HG02840 (cell line): ENCODE measurements at regions not wholly inside any gene's neighbourhood (a gene's known extent, or its start where the extent isn't known, plus 50 kb on each side); places are given as distances from the start of the nearest gene placed in this dataset.
"Not testable (repeated sequence)": the region's sequence is repeated elsewhere in the genome, so short reads cannot be mapped to it uniquely, and the experiment has no call there.

Experiments
- ATAC-seq: cut with Tn5 transposase; IDR thresholded peaks from one replicate; pipeline ENCODE4 v1.9.1; 2021; ENCODE audit warnings: mild to moderate bottlenecking, moderate library complexity, moderate number of reproducible peaks; ENCODE audit not compliant: unreplicated experiment, low FRiP score

DNA sequence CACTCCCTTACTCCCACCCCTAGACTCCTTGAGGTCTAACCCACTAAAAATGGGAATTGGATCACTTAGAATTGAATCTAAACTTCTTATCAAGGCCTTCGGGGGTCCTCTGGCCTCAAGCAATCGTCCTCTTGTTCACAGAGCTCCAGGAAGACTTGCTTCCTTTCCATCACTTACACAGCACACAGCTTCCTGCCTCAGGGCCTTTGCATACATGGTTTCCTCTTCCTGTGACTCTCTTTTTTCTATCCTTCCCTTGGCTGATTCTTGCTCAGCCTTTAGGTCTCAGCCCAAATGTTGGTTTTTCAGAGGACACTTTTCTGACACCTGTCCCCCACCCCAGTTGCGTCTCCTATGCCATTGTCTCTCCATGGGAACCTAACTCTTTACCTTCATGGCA is 50.0 kb upstream of the ALDH1B1 start:
- no peak for ATAC-seq

DNA sequence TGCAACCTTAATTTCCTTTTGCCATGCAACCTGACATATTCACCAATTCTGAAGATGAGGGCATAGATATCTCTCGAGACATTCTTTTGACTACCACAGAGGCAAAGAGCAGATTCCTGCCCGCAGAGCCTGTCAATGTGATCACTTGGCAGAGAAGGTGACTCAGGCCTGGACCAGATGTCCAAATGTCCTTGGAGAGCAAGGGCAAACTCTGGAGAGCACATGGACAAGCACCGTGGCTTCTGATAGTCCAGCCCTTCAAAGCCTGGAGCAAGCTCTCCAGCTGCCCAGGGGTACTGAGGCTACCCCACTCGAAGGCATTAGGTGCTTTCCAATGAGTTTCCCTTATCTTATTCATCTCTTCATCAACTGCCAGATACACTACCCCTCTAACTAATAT is 50.4 kb upstream of the ALDH1B1 start:
- no peak for ATAC-seq

DNA sequence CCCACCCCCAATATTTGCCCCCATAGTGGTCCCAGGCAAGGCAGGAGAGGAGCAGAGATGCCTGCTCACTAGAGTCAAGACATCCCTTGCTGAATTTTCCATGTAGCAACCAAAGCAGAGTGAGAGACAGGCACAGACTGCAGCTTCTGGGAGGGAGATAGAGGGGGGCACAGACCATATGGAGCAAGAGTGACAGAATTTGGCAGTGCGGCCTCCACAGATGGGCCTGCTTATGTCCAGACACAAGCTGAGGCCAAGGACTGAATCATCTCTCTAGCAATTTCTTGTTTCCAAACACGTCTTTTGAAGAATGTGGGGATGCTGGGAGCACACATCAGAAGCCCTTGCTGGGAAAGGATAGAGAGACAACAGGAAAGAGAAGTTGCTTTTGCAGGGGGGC is 53.0 kb upstream of the ALDH1B1 start:
- no peak for ATAC-seq

DNA sequence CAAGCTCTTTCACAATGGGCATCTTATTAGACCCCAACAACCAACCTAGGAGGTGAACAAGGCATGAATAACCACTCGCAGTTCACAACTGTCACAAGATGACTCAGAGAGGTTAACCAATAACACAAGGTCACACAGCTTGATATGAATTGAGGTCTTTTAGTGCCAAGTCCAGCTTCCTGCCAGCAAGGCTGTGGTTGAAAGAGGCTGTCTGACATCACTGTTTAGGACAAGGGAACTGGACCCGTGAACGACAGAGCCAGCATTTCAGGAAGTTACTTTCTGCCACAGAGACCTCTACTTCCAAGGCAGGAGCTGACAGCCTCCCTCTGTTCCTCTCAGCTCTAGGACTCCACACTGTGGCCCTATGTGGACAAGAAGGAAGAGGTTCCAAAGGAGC is 53.4 kb upstream of the ALDH1B1 start:
- no peak for ATAC-seq

DNA sequence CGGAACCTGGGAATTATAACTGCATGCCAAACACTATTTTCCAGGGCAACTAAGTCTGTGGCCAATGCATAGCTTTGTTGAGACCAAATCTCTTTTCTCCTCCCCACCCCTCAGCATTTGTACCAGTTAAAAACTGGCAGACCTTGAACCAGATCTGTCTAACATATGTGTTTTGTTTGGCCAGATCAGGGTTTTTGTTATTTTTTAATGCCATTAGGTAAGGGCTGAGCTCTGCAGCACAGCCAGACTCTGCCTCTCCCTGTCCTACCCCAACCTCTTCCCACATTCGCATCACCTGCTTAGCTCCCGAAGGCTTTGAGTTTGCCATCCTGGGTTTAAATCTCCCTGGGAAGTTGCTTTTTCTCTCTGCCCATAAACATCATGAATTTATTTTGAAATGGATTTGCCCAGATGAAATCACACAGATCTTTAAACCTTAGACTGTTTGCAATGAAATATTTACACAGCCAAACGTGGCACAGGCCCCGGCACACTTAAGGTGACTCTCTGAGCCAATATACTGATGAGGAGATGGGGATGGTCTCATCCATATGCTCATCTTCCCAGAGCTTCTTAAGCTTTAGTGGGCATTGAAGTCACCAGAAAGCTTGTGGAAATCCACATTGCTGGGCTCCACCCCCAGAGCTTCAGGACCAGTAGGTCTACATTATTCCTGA is 54.0 kb upstream of the ALDH1B1 start:
- no peak for ATAC-seq

- ATAC-seq = no peak
These were observed 54.7 kb upstream of the ALDH1B1 start for GRCh38 chr9:38337706-38338264.

- ATAC-seq = no peak
These were observed 55.3 kb upstream of the ALDH1B1 start for GRCh38 chr9:38337181-38337580.

DNA sequence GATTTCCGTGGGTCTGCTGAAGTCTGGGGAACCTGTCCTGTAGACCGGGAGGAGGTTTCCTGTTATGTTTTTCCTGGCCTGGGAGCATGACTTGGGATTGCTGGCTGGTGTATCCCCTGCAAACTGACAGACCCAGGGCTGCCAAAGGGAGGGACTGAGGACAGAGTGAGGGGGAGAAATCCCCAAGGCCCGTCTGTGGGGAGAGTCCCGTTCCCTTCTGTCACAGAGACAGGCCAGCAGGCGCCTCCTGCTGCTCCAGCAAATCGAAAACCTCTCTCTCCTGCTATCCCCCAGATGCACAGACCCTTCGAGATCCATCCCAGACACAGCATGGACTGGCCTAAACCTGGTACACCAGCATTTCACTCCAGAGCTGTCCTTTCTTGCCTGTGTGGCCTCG is 56.2 kb upstream of the ALDH1B1 start:
- no peak for ATAC-seq

- ATAC-seq = no peak
These were observed 56.8 kb upstream of the ALDH1B1 start for GRCh38 chr9:38335686-38336085.

DNA sequence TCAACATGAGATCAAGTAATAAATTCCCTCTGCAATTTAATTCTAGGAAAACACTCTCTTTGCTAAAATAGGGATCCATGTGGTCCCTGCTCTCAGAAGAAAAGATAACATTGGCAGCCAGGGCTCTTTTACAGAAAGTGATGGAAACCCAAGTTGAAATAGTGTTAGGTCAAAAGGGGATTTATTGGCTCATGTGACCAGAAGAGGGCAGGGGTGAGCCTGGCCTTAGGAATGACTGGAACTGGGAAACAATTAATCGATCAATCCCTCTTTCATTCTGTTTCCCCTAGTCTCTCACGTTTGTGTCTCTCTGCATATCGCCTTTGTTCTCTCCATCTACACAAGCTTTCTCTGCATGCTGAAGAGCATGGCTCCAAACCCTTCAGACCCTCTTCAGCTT is 58.3 kb upstream of the ALDH1B1 start:
- ATAC-seq = no peak

GRCh38 chr9:38333047-38333446 is 59.5 kb upstream of the ALDH1B1 start:
- no peak for ATAC-seq

GRCh38 chr9:38332625-38333024 is 59.9 kb upstream of the ALDH1B1 start:
- no peak for ATAC-seq

- no peak for ATAC-seq
These were observed 61.4 kb upstream of the ALDH1B1 start for GRCh38 chr9:38331141-38331540.

DNA sequence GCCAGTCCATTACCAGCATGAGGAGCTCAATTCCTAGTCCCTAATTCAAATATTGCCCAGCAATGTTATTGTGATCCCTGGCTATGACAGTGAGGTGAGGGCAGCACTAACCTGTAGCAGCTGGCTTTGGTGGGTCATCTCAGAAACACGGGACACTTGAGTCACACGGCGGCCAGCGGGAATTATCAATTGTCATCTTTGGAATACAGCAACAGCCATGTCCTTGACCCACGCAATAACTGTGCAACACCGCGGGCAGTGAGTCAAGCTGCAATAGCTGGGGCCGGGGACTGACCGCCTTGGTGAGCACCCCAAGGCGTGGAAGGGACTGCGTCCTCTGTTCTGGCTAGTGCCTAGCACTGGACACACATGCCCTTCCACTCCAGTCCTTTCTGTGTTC is 62.5 kb upstream of the ALDH1B1 start:
- ATAC-seq = no peak

GRCh38 chr9:38328765-38329164 is 63.7 kb upstream of the ALDH1B1 start:
- ATAC-seq = no peak

DNA sequence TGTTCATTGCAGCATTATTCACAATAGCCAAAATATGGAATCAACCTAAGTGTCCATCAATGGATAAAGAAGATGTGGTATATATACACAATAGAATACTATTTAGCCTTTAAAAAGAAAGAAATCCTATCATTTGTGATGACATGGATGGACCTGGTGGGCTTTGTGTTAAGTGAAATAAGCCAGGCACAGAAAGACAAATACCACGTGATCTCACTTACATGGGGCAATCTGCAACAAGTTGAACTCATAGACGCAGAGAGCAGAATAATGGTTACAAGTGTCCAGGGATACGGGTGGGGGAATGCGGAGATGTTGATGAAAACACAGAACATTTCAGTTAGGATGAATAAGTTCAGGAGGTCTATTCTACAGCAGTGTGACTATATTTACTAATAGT is 66.4 kb upstream of the ALDH1B1 start:
- ATAC-seq = no peak

GRCh38 chr9:38324213-38324612 is 68.3 kb upstream of the ALDH1B1 start:
- ATAC-seq = not testable (repeated sequence)

- no peak for ATAC-seq
These were observed 69.6 kb upstream of the ALDH1B1 start for GRCh38 chr9:38322937-38323336.

- ATAC-seq = no peak
These were observed 72.9 kb upstream of the ALDH1B1 start for GRCh38 chr9:38319496-38320173.

GRCh38 chr9:38318759-38319495 is 73.6 kb upstream of the ALDH1B1 start:
- ATAC-seq = peak; percentile 89

GRCh38 chr9:38316166-38316780 is 76.2 kb upstream of the ALDH1B1 start:
- no peak for ATAC-seq
